ENCODE measurements at regions not wholly inside any gene's neighbourhood (a gene's known extent, or its start where the extent isn't known, plus 50 kb on each side); places are given as distances from the start of the nearest gene placed in this dataset.

GRCh38 chr7:136555933-136556332 is 312.5 kb upstream of the CHRM2 start:
- Histone ChIP-seq H3K9me3 (ENCODE audit: control extremely low read depth in 1 of 3, control insufficient read depth in 2 of 3, insufficient read depth in 1 of 3, low read length in 2 of 3) (no peaks in the 10 kb centered on the region), H3K9ac (ENCODE audit: low read length) (no peak overlapping the region), H3K27ac (ENCODE audit: low read length in 2 of 2) (no peak overlapping the region), H3K79me2 (ENCODE audit: control insufficient read depth, insufficient read depth, low read length) (no peaks in the 10 kb centered on the region), H3K4me3 (ENCODE audit: control extremely low read depth in 1 of 5, extremely low read depth in 1 of 5, insufficient read depth in 1 of 5, low read depth in 2 of 5, low read length in 4 of 5) (no peak overlapping the region), H3K4me1 (ENCODE audit: control insufficient read depth in 2 of 2, insufficient read depth in 2 of 2, low read length in 2 of 2) (no peaks in the 10 kb centered on the region), H2AFZ (ENCODE audit: insufficient read depth, low read depth, low read length, poor library complexity, severe bottlenecking) (no peak overlapping the region), H4K20me1 (ENCODE audit: control insufficient read depth, insufficient read depth, low read length, poor library complexity, severe bottlenecking) (no peaks in the 10 kb centered on the region), H3K4me2 (replicated peaks; ENCODE audit: low read depth, low read length, poor library complexity, severe bottlenecking) (no peak overlapping the region), H3K36me3 (replicated peaks in 1 of 2; ENCODE audit: control extremely low read depth in 1 of 2, control insufficient read depth in 1 of 2, extremely low read depth in 1 of 2, insufficient read depth in 2 of 2, low read length in 1 of 2) (no peaks in the 10 kb centered on the region), H3K27me3 (replicated peaks in 1 of 4; ENCODE audit: control extremely low read depth in 1 of 4, control insufficient read depth in 3 of 4, insufficient read depth in 4 of 4, low read length in 3 of 4) (no peaks in the 10 kb centered on the region)
- H3K9me3 Mint-ChIP-seq (ENCODE audit: insufficient read depth): peaks cover 5% of the 10 kb centered on the region
- TF ChIP-seq EZH2 (IDR thresholded peaks at IDR 0.05; ENCODE audit: borderline replicate concordance, insufficient read depth, low read depth, low read length, poor library complexity, severe bottlenecking): no peak
- H3K4me1 Mint-ChIP-seq: no peaks in the 10 kb centered on the region
- POLR2A ChIA-PET: no interaction called here
- 88% methylated on average over 4 of the region's 5 CpGs for WGBS (ENCODE audit: insufficient coverage)
- H3K4me3 Mint-ChIP-seq: no peak overlapping the region
- DNase-seq: no peak
- CTCF ChIA-PET: no interaction called here
- H3K27me3 Mint-ChIP-seq: no peaks in the 10 kb centered on the region
- H3K27ac Mint-ChIP-seq: no peak overlapping the region
- no peak for ATAC-seq (ENCODE audit: low read depth)
- intact Hi-C loops (cut with micrococcal nuclease): no loop called here

GRCh38 chr7:136551618-136552017 is 316.8 kb upstream of the CHRM2 start:
- no peak overlapping the region for H3K4me2 ChIP-seq (replicated peaks; ENCODE audit: low read depth, low read length, poor library complexity, severe bottlenecking)
- H3K9ac ChIP-seq (ENCODE audit: low read length): no peak overlapping the region
- Mint-ChIP-seq H3K4me3 (no peak overlapping the region), H3K27ac (no peak overlapping the region), H3K4me1 (no peaks in the 10 kb centered on the region), H3K27me3 (no peaks in the 10 kb centered on the region), H3K9me3 (ENCODE audit: insufficient read depth) (no peaks in the 10 kb centered on the region)
- no peak for DNase-seq
- H3K79me2 ChIP-seq (ENCODE audit: control insufficient read depth, insufficient read depth, low read length): no peaks in the 10 kb centered on the region
- H3K9me3 ChIP-seq (ENCODE audit: control extremely low read depth in 1 of 3, control insufficient read depth in 2 of 3, insufficient read depth in 1 of 3, low read length in 2 of 3): no peaks in the 10 kb centered on the region
- POLR2A ChIA-PET: no interaction called here
- H3K4me3 ChIP-seq (ENCODE audit: control extremely low read depth in 1 of 5, extremely low read depth in 1 of 5, insufficient read depth in 1 of 5, low read depth in 2 of 5, low read length in 4 of 5): no peak overlapping the region
- intact Hi-C loops (cut with micrococcal nuclease): no loop called here
- no peaks in the 10 kb centered on the region for H3K4me1 ChIP-seq (ENCODE audit: control insufficient read depth in 2 of 2, insufficient read depth in 2 of 2, low read length in 2 of 2)
- H3K27me3 ChIP-seq (replicated peaks in 1 of 4; ENCODE audit: control extremely low read depth in 1 of 4, control insufficient read depth in 3 of 4, insufficient read depth in 4 of 4, low read length in 3 of 4): no peaks in the 10 kb centered on the region
- H3K36me3 ChIP-seq (replicated peaks in 1 of 2; ENCODE audit: control extremely low read depth in 1 of 2, control insufficient read depth in 1 of 2, extremely low read depth in 1 of 2, insufficient read depth in 2 of 2, low read length in 1 of 2): no peaks in the 10 kb centered on the region
- CTCF ChIA-PET: no interaction called here
- no peak for ATAC-seq (ENCODE audit: low read depth)
- WGBS (ENCODE audit: insufficient coverage): no CpG with 5 or more reads among the region's 1 CpG
- no peaks in the 10 kb centered on the region for H4K20me1 ChIP-seq (ENCODE audit: control insufficient read depth, insufficient read depth, low read length, poor library complexity, severe bottlenecking)
- no peak overlapping the region for H2AFZ ChIP-seq (ENCODE audit: insufficient read depth, low read depth, low read length, poor library complexity, severe bottlenecking)
- H3K27ac ChIP-seq (ENCODE audit: low read length in 2 of 2): no peak overlapping the region
- TF ChIP-seq CTCF (IDR thresholded peaks at IDR 0.05) (no peak), EZH2 (IDR thresholded peaks at IDR 0.05; ENCODE audit: borderline replicate concordance, insufficient read depth, low read depth, low read length, poor library complexity, severe bottlenecking) (no peak)

Data from B cell (primary cell).